ENCODE measurements at regions not wholly inside any gene's neighbourhood (a gene's known extent, or its start where the extent isn't known, plus 50 kb on each side); places are given as distances from the start of the nearest gene placed in this dataset.

DNA sequence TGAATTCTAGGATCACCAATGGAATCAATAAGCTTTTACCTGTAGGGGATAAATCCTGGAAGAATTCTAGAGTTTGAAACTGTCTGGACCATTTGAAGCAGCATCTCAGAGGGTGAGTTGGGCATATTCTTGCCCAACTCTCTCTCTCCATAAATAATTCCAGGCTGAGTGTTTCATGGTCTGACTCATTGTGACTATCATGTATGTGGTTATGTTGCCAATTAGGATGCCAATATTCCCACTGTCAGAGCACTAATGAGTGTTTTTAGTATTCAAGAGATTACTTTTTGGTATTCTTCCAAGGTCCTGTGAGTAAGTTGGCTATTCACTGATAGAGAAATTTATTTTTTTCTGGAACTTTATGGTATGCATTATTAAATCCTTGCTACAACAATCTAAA is 456.9 kb downstream of the TOX3 start:
- no peak for DNase-seq

- no peak for DNase-seq
These were observed 457.5 kb downstream of the TOX3 start for GRCh38 chr16:52089476-52089875.

GRCh38 chr16:52086901-52087300 is 460.0 kb downstream of the TOX3 start:
- no peak for DNase-seq

- no peak for DNase-seq
These were observed 468.0 kb downstream of the TOX3 start for GRCh38 chr16:52078716-52079655.

GRCh38 chr16:52077607-52078006 is 469.3 kb downstream of the TOX3 start:
- DNase-seq = no peak

- DNase-seq = no peak
These were observed 470.1 kb downstream of the TOX3 start for GRCh38 chr16:52076801-52077201.

DNA sequence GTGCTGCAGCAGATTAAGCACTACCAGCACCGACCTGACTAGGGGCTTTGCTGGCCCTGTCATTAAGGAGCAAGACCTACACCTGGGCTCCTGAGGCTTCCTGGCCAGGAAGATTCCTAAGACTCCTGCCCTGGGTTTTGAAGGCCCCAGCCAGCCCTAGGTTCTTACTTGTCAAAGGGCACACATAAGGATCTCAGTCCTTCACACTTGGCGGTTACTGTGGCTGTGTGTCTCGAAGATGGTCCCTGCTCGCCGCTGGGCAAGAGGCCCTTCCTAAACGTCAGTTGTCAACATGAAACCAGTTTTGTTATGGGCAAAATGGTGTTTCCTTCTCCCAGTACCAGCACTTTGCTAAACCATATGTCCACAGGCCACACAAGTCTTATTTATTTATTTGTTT is 470.6 kb downstream of the TOX3 start:
- no peak for DNase-seq

DNA sequence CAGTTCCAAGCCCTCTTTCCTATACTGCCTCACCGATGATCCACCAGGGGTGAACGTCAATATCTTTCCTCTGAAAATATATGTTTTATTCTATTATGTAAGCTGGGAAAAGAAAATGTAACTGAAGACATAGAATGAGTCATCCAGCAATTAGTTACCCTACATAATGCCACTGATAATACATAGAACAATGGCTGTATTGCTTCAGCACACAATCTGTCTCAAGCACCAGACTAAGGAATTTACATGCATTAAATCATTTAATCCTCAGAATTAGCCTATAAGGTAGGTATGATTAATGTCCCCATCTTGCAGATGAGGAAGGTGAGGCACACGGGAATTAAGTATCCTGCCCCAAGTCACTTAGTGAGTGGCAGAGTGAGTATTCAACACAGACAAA is 472.8 kb downstream of the TOX3 start:
- no peak for DNase-seq

GRCh38 chr16:52073024-52073423 is 473.9 kb downstream of the TOX3 start:
- no peak for DNase-seq

- DNase-seq = no peak
These were observed 475.8 kb downstream of the TOX3 start for GRCh38 chr16:52071101-52071500.

- no peak for DNase-seq
These were observed 476.4 kb downstream of the TOX3 start for GRCh38 chr16:52070341-52071057.

GRCh38 chr16:52069866-52070265 is 477.1 kb downstream of the TOX3 start:
- peak; percentile 1 for DNase-seq

DNA sequence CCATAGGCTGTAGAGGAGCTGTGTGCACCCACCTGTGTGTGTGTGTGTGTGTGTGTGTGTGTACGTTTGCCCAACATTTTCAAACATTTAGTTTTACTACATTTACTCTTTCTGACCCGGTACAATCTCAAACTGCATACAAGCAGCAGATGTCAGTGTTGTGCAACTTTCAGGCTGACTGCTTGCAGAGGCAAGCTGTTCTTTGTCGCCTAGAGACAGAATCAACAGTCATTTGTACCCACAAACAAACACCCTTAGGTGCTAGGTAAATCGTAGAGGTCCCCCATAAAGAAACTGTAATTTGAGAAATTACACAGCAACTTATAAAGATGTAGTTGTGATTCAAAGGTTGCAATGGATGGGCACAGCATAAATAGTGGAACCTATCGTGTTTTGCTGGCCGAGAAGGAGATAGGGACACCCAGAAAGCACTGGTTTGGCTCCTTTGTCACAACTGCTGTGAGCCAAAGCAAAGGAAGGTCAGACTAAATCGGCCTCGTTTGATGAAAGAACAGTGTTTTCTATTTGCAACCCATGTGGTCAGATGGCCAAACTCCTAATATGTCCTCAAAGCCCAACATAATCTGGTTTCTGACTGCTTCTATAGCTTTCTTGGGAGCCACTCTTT is 478.4 kb downstream of the TOX3 start:
- no peak for DNase-seq

- no peak for DNase-seq
These were observed 480.0 kb downstream of the TOX3 start for GRCh38 chr16:52066962-52067361.

- DNase-seq = no peak
These were observed 490.7 kb downstream of the TOX3 start for GRCh38 chr16:52056259-52056658.

DNA sequence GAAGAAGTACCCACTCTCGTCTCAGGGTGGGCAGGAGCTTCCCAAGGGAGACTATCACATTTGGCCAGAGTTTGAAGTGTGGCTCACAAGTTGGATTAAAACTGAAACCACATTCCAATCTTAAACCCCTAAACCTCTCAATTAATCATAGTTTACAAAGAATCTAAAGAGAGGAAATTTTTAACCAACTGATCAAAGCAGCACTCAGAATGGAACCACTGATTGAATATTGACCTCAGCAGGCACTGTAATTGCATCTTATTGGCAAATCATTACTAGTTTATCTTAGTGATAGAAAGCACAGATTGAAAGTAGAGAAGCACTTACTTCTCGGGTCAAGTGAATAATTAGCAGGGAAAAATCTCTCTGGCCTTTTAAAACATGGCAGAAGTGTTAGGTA is 491.6 kb downstream of the TOX3 start:
- no peak for DNase-seq

DNA sequence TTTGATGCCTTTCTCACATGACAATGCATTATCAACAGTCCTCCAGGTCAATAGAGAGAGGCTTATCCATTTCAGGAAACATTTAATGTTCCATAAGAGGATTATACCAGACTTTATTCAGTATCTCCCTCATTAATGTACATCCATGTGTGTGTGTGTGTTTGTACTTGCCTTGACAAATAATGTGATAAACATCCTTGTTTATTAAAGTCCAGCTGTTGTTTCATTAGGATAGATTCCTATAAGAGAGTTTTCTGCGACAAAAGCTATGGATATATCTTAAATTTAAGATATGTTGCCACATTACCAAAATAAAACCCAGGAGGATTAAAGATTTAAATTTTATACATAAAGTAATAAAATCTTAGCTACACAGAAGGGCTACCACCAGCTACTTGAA is 492.6 kb downstream of the TOX3 start:
- DNase-seq = no peak

GRCh38 chr16:52052818-52053217 is 494.1 kb downstream of the TOX3 start:
- no peak for DNase-seq

GRCh38 chr16:52051414-52052172 is 495.4 kb downstream of the TOX3 start:
- no peak for DNase-seq

- no peak for DNase-seq
These were observed 496.5 kb downstream of the TOX3 start for GRCh38 chr16:52050418-52050817.

DNA sequence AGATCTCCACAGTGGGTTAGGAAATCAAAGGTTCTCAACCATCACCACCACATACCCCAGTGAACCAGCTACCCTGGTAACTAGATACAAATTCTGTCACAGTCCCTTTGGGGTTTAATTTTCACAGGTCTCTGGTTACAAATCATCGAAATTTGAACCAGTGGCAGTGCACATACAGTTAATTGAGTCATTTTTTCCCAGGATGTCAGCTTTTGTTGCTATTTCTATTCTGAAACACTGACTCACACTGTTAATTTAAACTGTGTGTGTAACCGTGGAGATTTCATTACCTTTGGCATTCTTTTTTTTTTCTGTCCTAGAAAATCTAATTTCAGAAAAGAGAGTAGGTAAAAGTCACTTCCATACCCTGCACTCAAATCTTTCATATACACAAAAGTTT is 511.5 kb downstream of the TOX3 start:
- DNase-seq = no peak

GRCh38 chr16:52034830-52035229 is 512.1 kb downstream of the TOX3 start:
- no peak for DNase-seq

- no peak for DNase-seq
These were observed 513.0 kb downstream of the TOX3 start for GRCh38 chr16:52033992-52034391.
